HG03045 (cell line): ENCODE measurements at regions not wholly inside any gene's neighbourhood (a gene's known extent, or its start where the extent isn't known, plus 50 kb on each side); places are given as distances from the start of the nearest gene placed in this dataset.
"Not testable (repeated sequence)": the region's sequence is repeated elsewhere in the genome, so short reads cannot be mapped to it uniquely, and the experiment has no call there.

Source experiments
- ATAC-seq: cut with Tn5 transposase; IDR thresholded peaks from one replicate; pipeline ENCODE4 v1.9.1; 2021; ENCODE audit warnings: mild to moderate bottlenecking, moderate library complexity; ENCODE audit not compliant: unreplicated experiment

DNA sequence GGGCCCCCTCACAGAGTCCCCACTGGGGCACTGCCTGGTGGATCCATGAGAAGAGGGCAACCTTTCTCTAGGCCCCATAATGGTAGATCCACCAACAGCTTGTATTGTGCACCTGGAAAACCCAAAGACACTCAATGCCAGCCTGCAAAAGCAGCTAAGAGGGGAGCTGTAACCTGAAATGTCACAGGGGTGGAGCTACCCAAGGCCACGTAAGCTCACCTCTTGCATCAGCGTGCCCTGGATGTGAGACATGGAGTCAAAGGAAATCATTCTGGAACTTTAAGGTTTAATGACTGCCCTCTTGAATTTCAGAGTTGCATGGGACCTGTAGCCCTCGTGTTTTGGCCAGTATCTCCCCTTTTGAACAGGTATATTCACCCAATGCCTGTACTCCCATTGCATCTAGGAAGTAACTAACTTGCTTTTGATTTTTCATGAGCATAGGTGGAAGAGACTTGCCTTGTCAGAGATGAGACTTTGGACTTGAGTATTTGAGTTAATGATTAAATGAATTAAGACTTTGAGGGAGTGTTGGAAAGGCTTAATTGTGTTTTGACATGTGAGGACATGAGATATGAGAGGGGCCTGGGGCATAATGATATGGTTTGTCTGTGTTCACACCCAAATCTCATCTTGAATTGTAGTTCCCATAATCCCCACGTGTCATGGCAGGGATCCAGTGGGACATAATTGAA, 900.9 kb upstream of the ROBO1 start:
- ATAC-seq = no peak

DNA sequence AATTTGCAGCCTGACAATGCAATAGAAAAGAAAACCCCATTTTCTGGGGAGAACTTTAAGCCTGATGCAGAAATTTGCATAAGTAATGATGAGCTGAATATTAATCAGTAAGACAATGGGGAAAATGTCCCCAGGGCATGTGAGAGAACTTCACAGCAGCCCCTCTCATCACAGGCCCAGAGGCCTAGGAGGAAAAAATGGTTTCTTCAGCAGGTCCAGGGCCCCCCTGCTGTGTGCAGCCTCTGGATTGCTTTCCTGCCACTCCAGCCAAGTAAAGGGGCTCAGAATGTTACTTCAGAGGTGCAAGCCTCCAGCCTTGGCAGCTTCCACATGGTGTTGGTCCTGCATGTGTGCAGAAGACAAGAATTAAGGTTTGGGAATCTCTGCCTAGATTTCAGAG, 900.3 kb upstream of the ROBO1 start:
- no peak for ATAC-seq

DNA sequence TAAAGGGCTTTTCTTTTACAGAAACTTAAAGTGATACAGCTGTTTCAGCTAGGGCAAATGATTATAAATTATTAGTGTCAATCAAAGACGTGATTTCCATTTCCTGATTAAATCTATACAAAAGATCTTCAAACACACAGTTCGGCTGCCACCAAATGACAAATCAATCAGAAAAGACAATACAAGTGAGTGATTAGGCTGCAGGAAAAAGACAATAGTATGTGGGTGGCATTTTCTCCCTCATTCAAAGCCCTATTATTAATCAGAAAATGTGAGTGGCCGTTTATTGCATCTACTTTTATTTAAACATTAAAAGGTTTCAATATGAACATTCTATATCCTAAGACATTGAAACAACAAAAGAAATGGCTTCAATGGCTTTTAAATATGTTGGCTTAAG, 895.6 kb upstream of the ROBO1 start:
- no peak for ATAC-seq

DNA sequence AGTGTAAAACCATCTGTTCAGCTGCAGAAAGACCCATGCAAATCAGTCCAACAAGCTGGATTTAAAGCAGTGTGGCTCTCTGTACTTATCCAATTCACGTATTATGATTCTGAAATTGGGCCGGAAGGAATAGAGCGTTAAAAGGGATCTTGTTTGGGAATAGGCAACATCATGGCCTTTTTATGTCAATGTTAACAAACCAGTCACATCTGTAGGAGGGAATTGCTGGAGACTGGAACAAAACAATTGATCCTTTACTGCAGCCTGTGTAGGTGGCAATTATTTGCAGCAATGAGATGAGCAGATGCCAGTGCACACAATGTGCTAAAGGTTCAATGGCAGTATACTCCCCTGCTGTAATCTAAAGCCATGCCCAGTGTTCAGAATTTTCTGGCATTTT, 887.4 kb upstream of the ROBO1 start:
- no peak for ATAC-seq

DNA sequence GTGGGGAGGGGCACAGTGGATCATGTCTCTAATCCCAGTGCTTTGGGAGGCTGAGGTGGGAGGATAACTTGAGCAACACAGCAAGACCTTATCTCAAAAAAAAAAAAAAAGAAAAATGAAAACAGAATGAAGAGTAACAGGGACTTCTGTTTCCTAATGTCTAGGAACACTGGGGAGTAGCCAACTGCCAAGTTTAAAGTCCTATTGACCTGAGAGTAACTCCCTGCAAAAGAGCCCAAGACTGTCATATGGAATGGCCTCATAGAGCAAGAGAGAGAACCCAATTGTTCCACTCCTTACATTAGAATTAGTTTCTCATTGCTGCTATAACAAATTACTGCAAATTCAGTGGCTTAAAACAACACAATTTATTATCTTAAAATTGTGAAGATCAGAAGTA, 881.4 kb upstream of the ROBO1 start:
- no peak for ATAC-seq

DNA sequence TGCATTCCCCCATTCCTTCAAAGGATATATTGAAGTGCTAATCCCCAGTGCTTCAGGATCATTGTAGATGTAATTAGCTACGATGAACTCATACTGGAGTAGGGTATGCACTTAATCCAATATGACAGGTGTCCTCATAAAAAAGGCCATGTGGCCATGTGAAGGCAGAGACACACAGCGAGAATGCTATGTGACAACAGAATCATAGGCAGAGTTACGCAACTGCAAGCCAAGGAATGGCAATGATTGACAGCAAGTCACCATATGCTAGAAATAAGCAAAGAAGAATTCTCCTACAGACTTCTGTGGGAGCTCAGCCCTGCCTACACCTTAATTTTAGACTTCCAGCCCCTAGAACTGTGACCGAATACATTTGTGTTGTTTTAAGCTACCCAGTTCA, 875.6 kb upstream of the ROBO1 start:
- no peak for ATAC-seq

DNA sequence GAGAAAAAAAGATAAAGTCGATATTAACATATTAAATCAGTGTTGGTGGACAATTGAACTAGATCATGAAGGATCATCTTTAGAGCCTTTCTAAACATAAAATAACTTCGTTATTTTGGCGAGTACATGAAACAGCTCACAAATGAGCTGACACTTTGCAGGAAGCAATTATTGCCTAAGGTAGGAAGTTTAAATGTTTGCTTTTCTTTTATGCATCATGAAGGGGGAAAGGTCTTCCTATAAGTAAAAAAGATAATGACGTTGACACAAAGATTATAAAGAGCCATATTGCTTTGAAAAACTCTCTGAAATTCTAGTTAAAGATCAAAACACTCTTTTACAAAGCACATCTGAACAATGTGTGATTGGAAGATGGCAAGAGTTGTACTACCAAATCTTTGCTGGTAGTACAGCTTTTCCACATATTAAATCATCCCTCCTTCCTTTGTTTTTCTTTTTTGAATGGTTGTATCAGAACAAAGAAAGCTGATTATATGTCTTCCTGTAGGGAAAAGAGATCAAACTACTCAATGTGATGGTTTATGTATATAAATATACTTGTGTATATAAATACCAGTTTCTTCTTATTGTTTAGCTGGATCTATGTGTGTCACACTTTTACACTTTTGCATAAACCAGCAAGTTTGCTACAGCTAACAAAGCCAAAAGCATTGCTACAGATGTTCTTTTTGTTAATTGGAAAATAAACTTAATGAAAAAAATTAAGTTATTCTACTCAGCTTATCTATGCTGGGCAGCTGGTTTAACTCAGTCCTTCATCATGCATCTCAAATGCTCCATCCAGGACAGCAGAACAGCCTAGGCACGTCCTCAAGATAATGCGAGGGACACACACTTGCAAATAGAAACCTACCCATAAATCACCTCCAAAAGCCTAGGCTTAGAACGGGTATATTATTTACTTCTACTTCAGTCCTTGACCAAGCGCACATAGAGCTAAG, 850.8 kb upstream of the ROBO1 start:
- ATAC-seq = no peak

DNA sequence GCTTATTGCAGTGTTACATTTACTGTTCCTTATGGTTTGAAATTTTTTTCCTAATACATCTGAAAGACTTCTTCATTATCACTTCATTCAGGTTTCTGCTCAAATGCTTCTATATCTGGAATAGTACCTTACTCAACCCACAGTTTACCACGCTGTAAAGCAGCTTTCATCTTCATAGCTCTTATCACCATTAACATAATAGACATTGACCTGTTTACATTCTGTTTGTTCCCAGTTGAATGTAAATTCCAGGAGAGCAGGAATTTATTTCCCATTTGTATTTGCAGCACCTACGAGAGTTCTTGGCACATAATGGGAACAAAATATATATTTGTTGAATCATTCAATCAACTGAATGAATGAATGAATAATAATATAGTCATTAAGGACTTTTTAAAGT, 844.6 kb upstream of the ROBO1 start:
- no peak for ATAC-seq

DNA sequence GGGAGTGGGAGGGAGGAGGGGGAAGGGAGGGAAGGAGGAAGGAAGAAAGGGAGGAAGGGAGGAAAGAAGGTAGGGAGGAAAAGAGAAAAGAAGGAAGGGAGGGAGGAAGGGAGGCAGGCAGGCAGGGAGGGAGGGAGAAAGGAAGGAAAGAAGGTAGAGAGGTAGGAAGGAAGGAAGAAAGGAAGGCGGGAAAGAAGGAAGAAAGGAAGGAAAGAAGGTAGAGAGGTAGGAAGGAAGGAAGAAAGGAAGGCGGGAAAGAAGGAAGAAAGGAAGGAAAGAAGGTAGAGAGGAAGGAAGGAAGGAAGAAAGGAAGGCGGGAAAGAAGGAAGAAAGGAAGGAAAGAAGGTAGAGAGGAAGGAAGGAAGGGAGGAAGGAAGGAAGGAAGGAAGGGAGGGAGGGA, 840.3 kb upstream of the ROBO1 start:
- not testable (repeated sequence) for ATAC-seq

DNA sequence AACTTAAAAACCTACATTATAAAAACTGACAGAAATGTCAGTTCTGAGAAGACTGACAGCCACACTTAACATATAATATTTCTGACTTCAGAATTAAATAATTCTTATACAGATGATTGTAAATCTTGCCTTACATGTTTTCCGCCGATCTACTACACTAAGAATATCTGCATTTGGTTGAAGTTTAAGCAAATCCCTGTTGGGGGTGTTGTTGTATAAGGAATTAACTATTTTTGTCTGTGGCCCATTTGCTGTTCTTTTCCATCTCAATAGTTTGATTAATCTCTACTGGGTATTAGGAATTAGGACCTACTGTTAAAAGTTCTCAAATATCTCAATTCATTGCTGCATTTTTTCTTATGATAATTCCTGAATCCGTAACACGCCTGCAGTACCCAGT, 838.3 kb upstream of the ROBO1 start:
- ATAC-seq = no peak

DNA sequence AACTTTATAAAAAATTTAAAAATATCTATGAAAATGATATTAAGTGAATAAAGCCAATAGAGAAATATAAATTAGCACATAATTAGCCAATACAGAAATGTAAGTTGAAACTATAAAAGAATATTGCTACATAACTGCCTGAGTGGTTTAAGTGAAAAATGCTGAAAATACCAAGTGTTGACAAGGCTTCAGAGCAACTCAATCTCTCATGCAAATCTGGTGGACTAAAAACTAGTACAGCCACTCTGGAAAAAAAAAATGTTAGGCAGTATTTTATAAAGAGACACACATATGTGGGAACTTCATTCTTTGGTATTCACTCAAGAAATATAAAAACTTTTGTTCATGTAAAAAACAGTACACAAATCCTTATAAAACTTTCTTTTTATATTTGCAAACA, 833.7 kb upstream of the ROBO1 start:
- ATAC-seq = no peak

DNA sequence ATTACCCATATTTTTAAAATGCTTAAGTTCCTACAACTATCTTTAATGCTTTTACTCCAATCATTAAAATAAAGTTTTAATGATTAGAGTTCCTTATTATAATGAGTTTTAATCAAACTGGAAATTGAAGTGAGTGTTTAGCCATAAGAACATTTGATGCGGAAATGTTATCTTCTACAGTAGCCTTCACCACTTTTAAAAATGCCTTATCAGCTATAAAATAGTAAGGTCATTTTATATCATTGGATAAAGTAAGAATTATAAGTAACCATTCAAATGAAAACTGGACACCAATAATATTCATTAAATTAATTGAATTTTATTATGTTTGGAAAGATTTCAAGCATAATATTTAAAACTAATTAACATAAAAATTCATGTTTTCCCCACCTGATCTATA, 825.0 kb upstream of the ROBO1 start:
- no peak for ATAC-seq

DNA sequence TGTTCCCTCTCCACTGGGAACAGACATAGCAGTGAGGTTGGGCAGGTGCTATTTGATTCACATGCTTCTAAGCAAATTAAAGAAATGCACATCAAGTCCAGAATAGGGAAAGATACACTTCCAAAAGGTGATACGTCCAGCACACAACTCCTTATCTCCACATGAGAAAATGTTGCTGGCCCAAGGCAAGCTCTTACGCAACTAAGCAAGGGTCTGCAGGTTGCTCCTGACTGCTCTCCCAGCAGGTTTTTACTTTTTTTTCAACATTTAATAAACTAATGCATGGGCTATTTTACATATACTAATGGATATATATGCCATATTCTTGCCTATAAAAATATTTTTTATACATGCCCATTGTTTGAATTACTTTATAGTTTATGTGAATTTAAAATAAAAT, 818.5 kb upstream of the ROBO1 start:
- no peak for ATAC-seq

DNA sequence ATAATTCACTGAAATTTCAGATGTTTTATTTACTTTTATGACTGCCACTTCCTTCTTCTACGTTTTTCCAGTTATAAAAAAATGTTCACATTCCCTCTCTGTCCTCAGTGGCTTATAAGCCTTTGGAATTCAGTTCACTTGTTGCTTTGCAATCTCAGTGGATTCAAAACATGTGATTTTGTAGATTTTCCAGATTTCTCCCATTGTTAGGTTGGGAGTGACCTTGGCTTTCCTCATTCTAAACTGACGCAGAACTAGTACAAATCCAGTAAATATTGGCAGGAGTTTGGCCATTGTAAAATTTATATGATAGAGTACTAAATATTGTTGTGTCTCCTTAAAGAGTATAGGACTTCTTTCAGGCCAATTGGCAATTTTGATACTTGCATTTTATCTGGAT, 812.3 kb upstream of the ROBO1 start:
- no peak for ATAC-seq

DNA sequence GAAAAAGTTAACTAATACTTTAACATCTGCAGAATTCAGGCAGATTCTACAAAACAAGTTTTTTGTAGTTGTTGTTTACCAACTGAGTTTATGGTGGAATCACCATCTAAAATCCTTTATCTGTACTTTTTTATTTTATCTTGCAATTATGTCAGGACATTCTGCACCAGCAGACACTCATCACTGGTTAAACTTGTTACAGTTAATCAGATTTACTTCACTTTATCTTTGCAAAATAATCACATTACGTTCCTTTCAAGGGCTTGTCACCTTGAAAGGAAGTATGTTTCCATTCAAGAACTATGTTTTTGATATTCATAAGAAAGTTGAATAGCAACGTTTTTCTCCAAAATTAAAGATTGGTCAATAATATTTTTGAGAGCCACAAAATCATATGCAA, 796.6 kb upstream of the ROBO1 start:
- no peak for ATAC-seq

DNA sequence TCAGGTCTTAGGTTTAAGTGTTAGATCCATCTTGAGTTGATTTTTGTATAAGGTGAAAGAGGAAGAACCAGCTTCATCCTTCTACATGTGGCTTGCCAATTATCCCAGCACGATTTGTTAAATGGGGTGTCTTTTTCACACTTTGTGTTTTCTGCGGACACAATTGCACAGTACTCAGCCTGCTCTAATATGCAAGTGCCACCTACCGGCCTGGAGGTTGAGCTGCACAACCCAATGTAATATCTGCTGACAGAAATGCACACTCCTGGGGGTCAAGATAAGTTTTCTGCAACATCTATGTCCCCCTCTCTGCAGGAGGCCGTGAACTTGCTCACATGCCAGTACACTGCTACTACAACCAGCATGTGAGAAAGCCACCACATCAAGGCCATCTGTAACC, 791.9 kb upstream of the ROBO1 start:
- no peak for ATAC-seq

DNA sequence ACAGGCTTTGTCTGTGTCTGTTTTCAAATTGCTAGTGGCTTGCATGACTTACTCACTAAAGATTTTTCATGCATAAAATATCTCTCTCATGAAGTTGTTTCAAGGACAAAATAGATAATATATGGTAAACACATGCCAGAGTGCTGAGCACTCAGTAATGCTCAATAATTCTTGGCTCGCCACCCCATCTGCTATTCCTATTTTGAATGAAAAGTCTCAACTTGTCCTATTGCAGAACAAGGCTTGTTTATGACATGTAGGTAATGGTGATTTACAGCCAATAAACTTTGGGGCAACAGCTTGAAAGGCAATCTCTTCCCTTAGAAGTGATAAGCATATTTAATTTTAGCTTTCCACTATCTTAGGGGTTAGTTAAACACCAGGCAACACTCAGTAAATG, 789.0 kb upstream of the ROBO1 start:
- ATAC-seq = no peak

DNA sequence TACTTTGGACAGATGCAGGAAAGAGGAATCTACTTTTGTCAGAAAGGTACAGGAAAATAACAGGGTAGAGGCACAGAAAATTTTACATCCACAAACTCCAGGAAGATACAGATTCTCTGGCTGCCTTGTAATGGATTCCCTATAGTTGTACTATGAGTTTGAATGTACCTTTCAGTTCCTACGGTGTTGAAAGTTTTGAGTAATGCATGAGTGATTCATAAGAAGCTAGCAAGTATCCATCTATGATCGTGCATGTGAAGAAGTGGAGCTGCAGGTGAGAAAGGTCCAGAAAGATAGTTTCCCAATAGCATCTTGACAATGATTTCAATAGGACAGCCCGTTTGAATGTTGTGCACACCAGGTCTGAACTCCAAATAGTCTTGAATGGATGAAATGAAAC, 786.5 kb upstream of the ROBO1 start:
- ATAC-seq = no peak

DNA sequence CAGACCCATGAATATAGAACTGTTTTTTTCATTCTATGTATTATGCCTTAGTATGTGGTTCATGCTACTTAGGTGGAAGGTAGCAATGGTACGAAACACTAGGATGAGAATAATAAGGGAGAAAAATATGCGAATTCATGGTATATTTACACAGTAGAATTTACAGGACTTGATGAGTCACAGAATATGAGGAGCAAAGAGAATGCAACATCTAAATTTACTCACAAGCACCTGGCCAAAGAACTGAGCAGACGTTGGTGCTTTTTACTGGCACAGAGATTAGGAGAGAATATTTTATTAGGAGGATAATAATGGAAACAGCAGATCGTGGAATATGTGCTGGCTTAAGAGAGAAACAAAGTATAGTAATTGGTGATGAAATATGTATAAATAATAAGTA, 785.4 kb upstream of the ROBO1 start:
- no peak for ATAC-seq

DNA sequence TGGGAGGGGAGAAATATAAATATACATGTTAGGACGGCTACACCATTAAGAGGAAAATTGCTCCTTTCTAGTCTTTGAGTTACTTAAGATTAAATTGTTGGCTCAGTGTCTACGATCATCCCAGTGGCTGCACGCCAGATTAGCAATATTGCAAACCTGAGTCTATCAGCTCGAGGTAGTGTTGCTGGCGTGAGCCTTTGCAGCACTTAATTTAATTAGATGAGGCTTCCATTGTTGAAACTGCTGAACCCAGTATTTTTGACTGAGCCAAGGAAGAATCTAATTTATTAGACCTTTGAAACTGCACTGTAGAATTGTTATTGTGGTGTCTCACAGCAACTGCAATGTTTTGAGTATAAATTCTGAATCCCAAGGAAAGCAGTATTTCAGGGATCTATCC, 782.4 kb upstream of the ROBO1 start:
- ATAC-seq = no peak

DNA sequence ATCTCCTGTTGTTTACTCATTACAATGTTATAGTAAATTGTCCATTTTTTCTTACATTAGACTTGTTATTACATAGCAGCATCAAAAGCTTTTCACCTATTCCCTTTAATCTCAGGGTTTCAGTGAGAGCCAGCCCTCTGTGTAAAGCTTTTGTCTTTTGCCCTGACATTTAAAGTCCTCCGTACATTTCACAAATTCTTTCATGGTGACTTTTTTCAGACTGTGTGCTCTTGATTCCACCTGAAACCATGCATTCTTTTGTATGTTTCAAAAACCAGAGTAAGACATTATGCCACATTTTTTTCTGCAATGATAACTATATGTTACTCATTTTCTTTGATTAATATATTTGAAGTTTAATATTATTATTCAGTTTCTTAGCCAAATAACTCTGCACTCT, 781.4 kb upstream of the ROBO1 start:
- ATAC-seq = no peak

DNA sequence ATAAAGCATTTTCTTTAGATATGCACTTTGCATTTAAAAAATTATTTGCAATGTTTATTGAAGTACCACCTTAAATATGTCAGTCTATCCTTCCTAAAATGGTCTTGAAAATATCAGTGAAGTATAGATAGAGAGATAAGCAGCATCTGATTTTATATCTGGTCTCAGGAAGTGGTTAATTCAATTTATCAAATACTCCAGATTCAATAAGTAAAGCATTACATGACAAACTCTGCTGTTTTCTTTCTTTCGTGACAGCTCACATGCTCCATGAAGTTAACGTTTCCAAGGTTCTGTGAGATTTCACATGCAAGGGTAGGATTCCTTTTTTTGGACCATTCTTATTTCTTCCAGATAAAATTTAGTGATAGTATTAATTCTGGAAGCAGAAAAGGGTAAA, 775.4 kb upstream of the ROBO1 start:
- ATAC-seq = no peak
